AG10803 (cell line): ENCODE measurements at regions not wholly inside any gene's neighbourhood (a gene's known extent, or its start where the extent isn't known, plus 50 kb on each side); places are given as distances from the start of the nearest gene placed in this dataset.

Source experiments
- DNase-seq: peaks from one replicate; pipeline ENCODE4 v3.0.0; 2010; ENCODE audit warnings: low read depth
- H3K4me3 ChIP-seq: 2 replicates; pipeline ENCODE4 v1.5.1; 2011; ENCODE audit warnings: mild to moderate bottlenecking, low read length, control low read depth
- CTCF ChIP-seq: conservative IDR thresholded peaks from 2 replicates; pipeline ENCODE4 v1.5.1; 2011; ENCODE audit warnings: mild to moderate bottlenecking, low read length, control low read depth, inconsistent platforms

GRCh38 chr2:106977717-106978116, 91.8 kb upstream of the ST6GAL2 start:
- H3K4me3 ChIP-seq: no peak overlapping the region
- no peak for TF ChIP-seq CTCF
- DNase-seq: no peak

- no peak for DNase-seq
- TF ChIP-seq CTCF: no peak
- H3K4me3 ChIP-seq: no peak overlapping the region
Measured at GRCh38 chr2:106978647-106979046, 92.7 kb upstream of the ST6GAL2 start.

- no peak for DNase-seq
- TF ChIP-seq CTCF: no peak
- H3K4me3 ChIP-seq: no peak overlapping the region
Measured at GRCh38 chr2:106981491-106981890, 95.5 kb upstream of the ST6GAL2 start.

GRCh38 chr2:106982350-106982749, 96.4 kb upstream of the ST6GAL2 start:
- peak; percentile 27 for DNase-seq
- no peak overlapping the region for H3K4me3 ChIP-seq
- TF ChIP-seq CTCF: no peak

- DNase-seq: peak; percentile 31
- H3K4me3 ChIP-seq: no peak overlapping the region
- no peak for TF ChIP-seq CTCF
Measured at GRCh38 chr2:106983305-106983704, 97.3 kb upstream of the ST6GAL2 start.

- DNase-seq: no peak
- H3K4me3 ChIP-seq: no peak overlapping the region
- no peak for TF ChIP-seq CTCF
Measured at GRCh38 chr2:106988361-106988760, 102.4 kb upstream of the ST6GAL2 start.

GRCh38 chr2:106990297-106990696, 104.3 kb upstream of the ST6GAL2 start:
- no peak for TF ChIP-seq CTCF
- peak; percentile 89 for DNase-seq
- no peak overlapping the region for H3K4me3 ChIP-seq
